ENCODE measurements at regions not wholly inside any gene's neighbourhood (a gene's known extent, or its start where the extent isn't known, plus 50 kb on each side); places are given as distances from the start of the nearest gene placed in this dataset.

DNA sequence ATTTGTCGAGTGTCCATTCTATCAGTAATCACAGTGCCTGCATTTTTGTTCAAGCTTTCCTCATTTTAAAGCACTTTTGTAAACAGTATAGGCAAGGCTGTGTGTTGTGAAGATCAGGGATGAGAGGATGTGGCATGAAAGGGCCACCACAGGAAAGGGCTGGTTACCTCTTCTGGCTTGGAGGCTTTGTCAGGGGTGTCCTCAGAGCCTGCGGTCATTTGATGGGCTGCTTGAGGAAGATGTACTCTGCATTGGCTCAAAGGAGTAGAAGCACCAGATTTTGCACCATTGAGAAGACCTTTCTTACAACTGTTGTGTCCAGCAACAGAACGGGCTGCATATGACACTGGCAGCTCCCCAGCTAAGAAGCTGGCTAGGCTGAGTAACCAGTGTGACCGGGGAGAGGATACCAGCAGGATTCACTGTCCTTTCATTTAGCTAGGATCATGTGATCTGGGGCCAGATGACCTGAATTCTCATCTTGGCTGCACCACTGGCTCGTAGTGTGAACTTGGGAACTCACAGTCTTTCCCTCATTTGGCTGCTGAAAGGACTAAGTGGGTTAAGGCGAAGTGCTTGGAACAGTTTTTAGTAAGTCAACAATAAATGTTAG, 380.2 kb downstream of the FGF9 start:
- Histone ChIP-seq H3K36me3 (ENCODE audit: low read depth) (no peaks in the 10 kb centered on the region), H3K27ac (ENCODE audit: poor library complexity, severe bottlenecking) (no peak overlapping the region), H3K9me3 (ENCODE audit: severe bottlenecking) (no peaks in the 10 kb centered on the region), H3K4me3 (ENCODE audit: severe bottlenecking) (no peak overlapping the region), H3K4me1 (ENCODE audit: insufficient read depth, poor library complexity, severe bottlenecking) (no peaks in the 10 kb centered on the region), H3K27me3 (ENCODE audit: insufficient read depth, poor library complexity, severe bottlenecking) (no peaks in the 10 kb centered on the region)
- ATAC-seq (ENCODE audit: low read depth) (no peak), DNase-seq (ENCODE audit: low spot score) (no peak)
- TF ChIP-seq, protein P1, sequence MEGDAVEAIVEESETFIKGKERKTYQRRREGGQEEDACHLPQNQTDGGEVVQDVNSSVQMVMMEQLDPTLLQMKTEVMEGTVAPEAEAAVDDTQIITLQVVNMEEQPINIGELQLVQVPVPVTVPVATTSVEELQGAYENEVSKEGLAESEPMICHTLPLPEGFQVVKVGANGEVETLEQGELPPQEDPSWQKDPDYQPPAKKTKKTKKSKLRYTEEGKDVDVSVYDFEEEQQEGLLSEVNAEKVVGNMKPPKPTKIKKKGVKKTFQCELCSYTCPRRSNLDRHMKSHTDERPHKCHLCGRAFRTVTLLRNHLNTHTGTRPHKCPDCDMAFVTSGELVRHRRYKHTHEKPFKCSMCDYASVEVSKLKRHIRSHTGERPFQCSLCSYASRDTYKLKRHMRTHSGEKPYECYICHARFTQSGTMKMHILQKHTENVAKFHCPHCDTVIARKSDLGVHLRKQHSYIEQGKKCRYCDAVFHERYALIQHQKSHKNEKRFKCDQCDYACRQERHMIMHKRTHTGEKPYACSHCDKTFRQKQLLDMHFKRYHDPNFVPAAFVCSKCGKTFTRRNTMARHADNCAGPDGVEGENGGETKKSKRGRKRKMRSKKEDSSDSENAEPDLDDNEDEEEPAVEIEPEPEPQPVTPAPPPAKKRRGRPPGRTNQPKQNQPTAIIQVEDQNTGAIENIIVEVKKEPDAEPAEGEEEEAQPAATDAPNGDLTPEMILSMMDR (IDR thresholded peaks at IDR 0.05; ENCODE audit: poor library complexity, severe bottlenecking), result no peak

DNA sequence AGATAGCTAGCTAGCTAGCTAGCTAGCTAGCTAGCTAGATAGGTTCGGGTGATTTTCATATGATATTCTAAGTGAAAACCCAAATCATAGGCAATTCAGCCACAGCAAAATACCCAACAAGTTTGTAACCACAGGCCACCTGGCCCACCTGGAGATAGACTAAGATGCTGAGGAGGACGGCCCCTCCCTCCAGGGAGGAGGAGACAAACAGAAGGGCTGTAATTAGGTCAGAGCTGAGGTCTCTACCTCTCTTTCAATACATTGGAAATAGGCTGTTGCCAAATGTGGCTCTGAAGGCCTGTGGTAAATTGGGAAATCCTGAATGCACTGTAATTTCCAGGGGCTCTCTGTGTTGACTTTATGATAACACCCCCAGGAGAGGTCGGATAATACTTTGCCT, 382.2 kb downstream of the FGF9 start:
- Histone ChIP-seq H3K4me1 (ENCODE audit: insufficient read depth, poor library complexity, severe bottlenecking) (no peaks in the 10 kb centered on the region), H3K27me3 (ENCODE audit: insufficient read depth, poor library complexity, severe bottlenecking) (no peaks in the 10 kb centered on the region), H3K4me3 (ENCODE audit: severe bottlenecking) (no peak overlapping the region), H3K36me3 (ENCODE audit: low read depth) (no peaks in the 10 kb centered on the region), H3K27ac (ENCODE audit: poor library complexity, severe bottlenecking) (no peak overlapping the region), H3K9me3 (ENCODE audit: severe bottlenecking) (no peaks in the 10 kb centered on the region)
- ATAC-seq (ENCODE audit: low read depth), result no peak
- no peak for DNase-seq (ENCODE audit: low spot score)
- TF ChIP-seq, protein P1 (IDR thresholded peaks at IDR 0.05; ENCODE audit: poor library complexity, severe bottlenecking), result no peak

DNA sequence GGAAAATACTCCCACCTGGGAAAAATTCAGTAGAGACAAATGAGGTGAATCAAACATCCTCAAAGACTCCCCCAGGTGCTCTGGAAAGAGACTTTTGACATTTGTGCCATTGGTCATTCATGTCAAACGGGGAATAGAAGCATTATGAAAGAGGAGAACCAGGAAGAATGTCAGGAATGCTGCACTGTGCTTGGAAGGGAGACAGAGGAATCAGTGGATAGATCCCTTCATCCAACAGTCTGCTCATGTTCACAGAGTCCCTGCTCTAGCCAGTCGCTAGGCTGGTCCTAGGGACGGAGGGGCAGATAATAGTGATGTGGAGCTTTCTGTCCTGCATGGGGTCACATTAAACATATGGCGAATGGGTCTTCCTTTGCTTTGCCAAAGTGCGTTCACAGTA, 384.4 kb downstream of the FGF9 start:
- TF ChIP-seq, protein P1 (IDR thresholded peaks at IDR 0.05; ENCODE audit: poor library complexity, severe bottlenecking), result no peak
- no peak for DNase-seq (ENCODE audit: low spot score)

DNA sequence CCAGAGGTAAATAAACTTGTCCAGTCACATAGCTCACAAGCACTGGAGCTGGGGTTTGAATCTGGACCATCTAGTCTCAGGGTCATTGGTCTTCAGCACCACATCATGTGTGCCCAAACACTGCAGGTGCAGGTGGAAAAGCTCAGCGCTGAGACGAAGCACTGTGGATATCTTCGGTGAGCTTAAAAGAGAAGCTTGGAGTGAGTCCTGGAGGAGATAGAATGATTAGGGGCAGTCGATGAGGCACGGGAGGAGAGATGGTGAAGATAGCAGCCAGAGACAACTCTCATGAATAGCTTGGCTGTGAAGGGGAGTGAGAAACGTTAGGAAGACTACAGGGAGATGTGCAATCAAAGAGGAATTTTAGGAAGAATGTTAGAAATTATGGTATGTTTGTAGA, 389.3 kb downstream of the FGF9 start:
- no peak for ATAC-seq (ENCODE audit: low read depth)
- TF ChIP-seq, protein P1 (IDR thresholded peaks at IDR 0.05; ENCODE audit: poor library complexity, severe bottlenecking), result no peak
- Histone ChIP-seq H3K4me3 (ENCODE audit: severe bottlenecking) (no peak overlapping the region), H3K27ac (ENCODE audit: poor library complexity, severe bottlenecking) (no peak overlapping the region), H3K27me3 (ENCODE audit: insufficient read depth, poor library complexity, severe bottlenecking) (no peaks in the 10 kb centered on the region), H3K4me1 (ENCODE audit: insufficient read depth, poor library complexity, severe bottlenecking) (no peaks in the 10 kb centered on the region), H3K36me3 (ENCODE audit: low read depth) (no peaks in the 10 kb centered on the region), H3K9me3 (ENCODE audit: severe bottlenecking) (no peaks in the 10 kb centered on the region)
- no peak for DNase-seq (ENCODE audit: low spot score)

More for the DNA sequence above, 384.4 kb downstream of the FGF9 start:
- no peak for ATAC-seq (ENCODE audit: low read depth)
- no peaks in the 10 kb centered on the region for H3K36me3 ChIP-seq (ENCODE audit: low read depth)
- H3K27ac ChIP-seq (ENCODE audit: poor library complexity, severe bottlenecking), result no peak overlapping the region
- H3K9me3 ChIP-seq (ENCODE audit: severe bottlenecking), result no peaks in the 10 kb centered on the region
- no peaks in the 10 kb centered on the region for H3K27me3 ChIP-seq (ENCODE audit: insufficient read depth, poor library complexity, severe bottlenecking)
- H3K4me1 ChIP-seq (ENCODE audit: insufficient read depth, poor library complexity, severe bottlenecking), result no peaks in the 10 kb centered on the region
- H3K4me3 ChIP-seq (ENCODE audit: severe bottlenecking), result no peak overlapping the region

DNA sequence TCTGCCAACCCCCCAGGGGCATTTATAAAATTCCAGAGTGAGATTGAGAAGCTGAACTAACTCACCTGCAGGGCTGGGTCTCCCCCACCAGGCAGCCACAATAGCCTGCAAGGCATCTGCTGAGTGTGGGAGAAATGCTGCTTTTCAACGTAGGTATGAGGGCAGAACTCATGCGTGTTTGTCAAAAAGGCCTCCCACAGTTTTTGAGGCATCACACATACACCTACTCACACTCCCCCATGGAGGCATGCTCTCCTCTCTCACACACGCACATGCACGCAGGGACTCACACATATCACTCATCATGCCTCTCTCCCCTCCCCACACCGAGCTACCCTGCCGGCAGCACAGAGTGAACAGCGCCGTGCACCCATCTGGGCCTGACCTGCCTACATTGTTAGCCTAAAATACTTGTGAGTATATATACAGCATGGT, 390.5 kb downstream of the FGF9 start:
- H3K9me3 ChIP-seq (ENCODE audit: severe bottlenecking), result no peaks in the 10 kb centered on the region
- H3K27me3 ChIP-seq (ENCODE audit: insufficient read depth, poor library complexity, severe bottlenecking), result no peaks in the 10 kb centered on the region
- no peak for ATAC-seq (ENCODE audit: low read depth)
- no peaks in the 10 kb centered on the region for H3K36me3 ChIP-seq (ENCODE audit: low read depth)
- DNase-seq (ENCODE audit: low spot score), result no peak
- no peak overlapping the region for H3K27ac ChIP-seq (ENCODE audit: poor library complexity, severe bottlenecking)
- no peak overlapping the region for H3K4me3 ChIP-seq (ENCODE audit: severe bottlenecking)
- TF ChIP-seq, protein P1 (IDR thresholded peaks at IDR 0.05; ENCODE audit: poor library complexity, severe bottlenecking), result no peak
- no peaks in the 10 kb centered on the region for H3K4me1 ChIP-seq (ENCODE audit: insufficient read depth, poor library complexity, severe bottlenecking)
